ENCODE measurements at regions not wholly inside any gene's neighbourhood (a gene's known extent, or its start where the extent isn't known, plus 50 kb on each side); places are given as distances from the start of the nearest gene placed in this dataset.

- TF ChIP-seq, protein P1, sequence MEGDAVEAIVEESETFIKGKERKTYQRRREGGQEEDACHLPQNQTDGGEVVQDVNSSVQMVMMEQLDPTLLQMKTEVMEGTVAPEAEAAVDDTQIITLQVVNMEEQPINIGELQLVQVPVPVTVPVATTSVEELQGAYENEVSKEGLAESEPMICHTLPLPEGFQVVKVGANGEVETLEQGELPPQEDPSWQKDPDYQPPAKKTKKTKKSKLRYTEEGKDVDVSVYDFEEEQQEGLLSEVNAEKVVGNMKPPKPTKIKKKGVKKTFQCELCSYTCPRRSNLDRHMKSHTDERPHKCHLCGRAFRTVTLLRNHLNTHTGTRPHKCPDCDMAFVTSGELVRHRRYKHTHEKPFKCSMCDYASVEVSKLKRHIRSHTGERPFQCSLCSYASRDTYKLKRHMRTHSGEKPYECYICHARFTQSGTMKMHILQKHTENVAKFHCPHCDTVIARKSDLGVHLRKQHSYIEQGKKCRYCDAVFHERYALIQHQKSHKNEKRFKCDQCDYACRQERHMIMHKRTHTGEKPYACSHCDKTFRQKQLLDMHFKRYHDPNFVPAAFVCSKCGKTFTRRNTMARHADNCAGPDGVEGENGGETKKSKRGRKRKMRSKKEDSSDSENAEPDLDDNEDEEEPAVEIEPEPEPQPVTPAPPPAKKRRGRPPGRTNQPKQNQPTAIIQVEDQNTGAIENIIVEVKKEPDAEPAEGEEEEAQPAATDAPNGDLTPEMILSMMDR (IDR thresholded peaks at IDR 0.05), result no peak
- TF ChIP-seq POLR2A (IDR thresholded peaks at IDR 0.05), result no peak
Observed at GRCh38 chr2:106012001-106012590, 182.0 kb downstream of the UXS1 start.
